DND-41 (cell line): ENCODE measurements at regions not wholly inside any gene's neighbourhood (a gene's known extent, or its start where the extent isn't known, plus 50 kb on each side); places are given as distances from the start of the nearest gene placed in this dataset.

Experiments used
- ATAC-seq: fragments of 200-7000 bp; cut with Tn5 transposase; 3 replicates; pipeline ENCODE4 v1.9.1; 2021; ENCODE audit warnings: low read depth; ENCODE audit not compliant: insufficient read depth
- DNase-seq: peaks from one replicate; pipeline ENCODE4 v3.0.0-alpha.2; 2020
- H2AFZ ChIP-seq: 2 replicates; pipeline ENCODE4 v1.6.0; 2012; ENCODE audit warnings: low read depth, low read length
- H3K27ac ChIP-seq: 2 replicates; pipeline ENCODE4 v1.5.1; 2012; ENCODE audit warnings: low read length, inconsistent platforms
- H3K27me3 ChIP-seq: fragments of 200-600 bp; sonication (generic); 2 replicates; pipeline ENCODE4 v1.6.0; 2012; ENCODE audit warnings: low read length, mild to moderate bottlenecking, inconsistent platforms; ENCODE audit not compliant: insufficient read depth, poor library complexity
- H3K36me3 ChIP-seq: 2 replicates; pipeline ENCODE4 v1.5.1; 2012; ENCODE audit warnings: low read length, inconsistent platforms; ENCODE audit not compliant: insufficient read depth
- H3K4me1 ChIP-seq: 2 replicates; pipeline ENCODE4 v1.5.1; 2012; ENCODE audit warnings: mild to moderate bottlenecking, low read length; ENCODE audit not compliant: insufficient read depth
- H3K4me2 ChIP-seq: 2 replicates; pipeline ENCODE4 v1.6.0; 2012; ENCODE audit warnings: mild to moderate bottlenecking, moderate library complexity, low read length, inconsistent platforms; ENCODE audit not compliant: insufficient read depth
- H3K4me3 ChIP-seq, 2 experiments: fragments of 200-600 bp in 1 of 2; shearing (Covaris generic) in 1 of 2; 2 replicates each; pipeline ENCODE4 v1.5.1; 2012 to 2016; ENCODE audit warnings: inconsistent platforms in 2 of 2, low read length in 2 of 2, mild to moderate bottlenecking in 2 of 2, low read depth in 1 of 2, moderate library complexity in 1 of 2
- H3K79me2 ChIP-seq: 2 replicates; pipeline ENCODE4 v1.6.0; 2012; ENCODE audit warnings: low read length, inconsistent platforms; ENCODE audit not compliant: insufficient read depth
- H3K9ac ChIP-seq: 2 replicates; pipeline ENCODE4 v1.6.0; 2012; ENCODE audit warnings: low read depth, mild to moderate bottlenecking, inconsistent platforms, low read length, moderate library complexity
- H3K9me3 ChIP-seq: 2 replicates; pipeline ENCODE4 v1.5.1; 2012; ENCODE audit warnings: low read length, moderate library complexity, mild to moderate bottlenecking, inconsistent platforms; ENCODE audit not compliant: insufficient read depth, severe bottlenecking
- H4K20me1 ChIP-seq: 2 replicates; pipeline ENCODE4 v1.6.0; 2012; ENCODE audit warnings: low read length; ENCODE audit not compliant: insufficient read depth
- CTCF ChIP-seq: IDR thresholded peaks from 2 replicates; pipeline ENCODE4 v1.5.1; 2012; ENCODE audit warnings: borderline replicate concordance, low read length, moderate library complexity, mild to moderate bottlenecking; ENCODE audit not compliant: poor library complexity, severe bottlenecking; ENCODE audit errors: extremely low read depth
- EZH2 ChIP-seq: IDR thresholded peaks from 3 replicates; pipeline ENCODE4 v1.6.1; 2012; ENCODE audit warnings: borderline replicate concordance, low read depth, mild to moderate bottlenecking, moderate library complexity, low read length, inconsistent platforms; ENCODE audit not compliant: severe bottlenecking

- Histone ChIP-seq H3K9me3 (no peaks in the 10 kb centered on the region), H3K4me2 (peak overlapping the region; percentile 54), H2AFZ (peak overlapping the region; percentile 51; the same call in 1 of the 2 replicates), H3K4me3 (peak overlapping the region in 1 of 2 experiments; percentile 32; a peak in 2 of 4 replicates), H3K4me1 (peaks cover 45% of the 10 kb centered on the region), H3K79me2 (no peaks in the 10 kb centered on the region), H3K36me3 (no peaks in the 10 kb centered on the region), H3K27ac (peak overlapping the region; percentile 98), H3K27me3 (no peaks in the 10 kb centered on the region), H4K20me1 (no peaks in the 10 kb centered on the region), H3K9ac (peak overlapping the region; percentile 58)
- ATAC-seq (peak; percentile 82), DNase-seq (peak; percentile 90)
- TF ChIP-seq CTCF (peak; percentile 22), EZH2 (no peak)
These were observed 84.1 kb upstream of the MED13L start for GRCh38 chr12:116361414-116362223.

- DNase-seq, result no peak
- ATAC-seq, result no peak
- TF ChIP-seq EZH2 (no peak), CTCF (no peak)
- H3K36me3 ChIP-seq, result no peaks in the 10 kb centered on the region
- no peak overlapping the region for H3K9ac ChIP-seq
- no peaks in the 10 kb centered on the region for H4K20me1 ChIP-seq
- no peak overlapping the region for H3K4me2 ChIP-seq
- H3K4me1 ChIP-seq, result peaks cover 38% of the 10 kb centered on the region
- H3K9me3 ChIP-seq, result no peaks in the 10 kb centered on the region
- no peak overlapping the region for H3K4me3 ChIP-seq
- H3K79me2 ChIP-seq, result no peaks in the 10 kb centered on the region
- H3K27me3 ChIP-seq, result no peaks in the 10 kb centered on the region
- no peak overlapping the region for H3K27ac ChIP-seq
- H2AFZ ChIP-seq, result no peak overlapping the region
These were observed 87.6 kb upstream of the MED13L start for GRCh38 chr12:116365114-116365513.

- TF ChIP-seq EZH2 (no peak), CTCF (no peak)
- Histone ChIP-seq H3K4me3 (no peak overlapping the region), H4K20me1 (no peaks in the 10 kb centered on the region), H3K79me2 (no peaks in the 10 kb centered on the region), H3K9me3 (no peaks in the 10 kb centered on the region), H3K4me2 (no peak overlapping the region), H3K27me3 (no peaks in the 10 kb centered on the region), H3K4me1 (peaks cover 31% of the 10 kb centered on the region), H3K36me3 (no peaks in the 10 kb centered on the region), H3K9ac (no peak overlapping the region), H2AFZ (no peak overlapping the region), H3K27ac (no peak overlapping the region)
- ATAC-seq (no peak), DNase-seq (no peak)
These were observed 88.3 kb upstream of the MED13L start for GRCh38 chr12:116365606-116366455.
